Activated CD4-positive, alpha-beta T cell treated with anti-CD3 and anti-CD28 coated beads, Interleukin-2, Interleukin-4, amounts not matched to agents 100 ng/mL and 50 ng/mL, durations not matched to agents 16 hours and 8 hours (primary cell): ENCODE measurements at regions not wholly inside any gene's neighbourhood (a gene's known extent, or its start where the extent isn't known, plus 50 kb on each side); places are given as distances from the start of the nearest gene placed in this dataset.

Source experiments
- DNase-seq: peaks from one replicate; pipeline ENCODE4 v3.0.0-alpha.2; 2020; ENCODE audit warnings: low spot score

DNA sequence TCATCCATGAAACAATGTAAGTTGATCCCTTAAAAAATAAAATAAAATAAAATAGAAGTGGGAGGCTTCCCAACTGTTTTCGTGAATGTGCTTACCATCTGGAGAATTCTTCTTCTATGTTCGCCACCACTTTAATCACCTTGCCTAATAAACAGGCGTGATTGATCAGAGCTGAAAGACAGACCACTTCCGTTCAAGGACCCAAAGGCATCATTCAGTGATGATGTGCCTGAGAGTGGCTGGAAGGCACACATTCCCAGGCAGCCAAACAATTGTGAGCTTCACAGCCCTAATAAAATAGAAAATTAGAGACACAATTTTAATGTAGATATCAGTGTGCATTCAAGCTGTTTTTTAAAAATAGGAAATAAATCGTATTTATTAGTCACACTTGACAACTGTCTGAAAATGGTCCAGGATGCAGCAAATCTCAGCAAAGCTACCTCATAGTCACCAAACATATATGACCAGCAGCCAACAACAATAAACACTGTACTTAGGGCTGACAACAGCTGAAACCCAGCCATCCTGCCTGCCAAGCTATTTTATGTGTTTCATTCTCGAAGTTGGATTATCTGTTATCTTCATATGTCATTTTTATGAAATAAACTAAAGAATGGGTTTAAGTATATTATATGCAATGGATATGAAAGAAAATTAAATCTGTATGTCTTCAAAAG is 163.2 kb upstream of the FAM9B start:
- no peak for DNase-seq

DNA sequence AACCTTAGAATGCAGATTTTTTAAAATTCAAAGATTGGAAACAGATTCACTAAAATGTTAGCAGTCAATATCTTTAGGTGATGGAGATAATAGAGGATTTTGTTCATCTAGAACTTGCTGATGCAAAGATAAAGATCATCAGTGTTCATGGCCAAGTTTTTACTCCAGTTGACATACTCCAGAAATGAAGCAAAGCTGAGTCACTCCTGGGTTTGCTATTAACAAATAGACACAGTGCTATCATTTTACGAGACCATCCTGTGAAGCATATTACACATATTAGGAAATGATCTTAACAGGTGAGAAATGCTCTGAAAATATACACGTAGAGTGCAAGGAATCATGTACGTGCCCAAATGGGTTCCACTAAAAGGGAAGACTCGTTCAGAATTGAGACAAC is 170.6 kb upstream of the FAM9B start:
- no peak for DNase-seq

DNA sequence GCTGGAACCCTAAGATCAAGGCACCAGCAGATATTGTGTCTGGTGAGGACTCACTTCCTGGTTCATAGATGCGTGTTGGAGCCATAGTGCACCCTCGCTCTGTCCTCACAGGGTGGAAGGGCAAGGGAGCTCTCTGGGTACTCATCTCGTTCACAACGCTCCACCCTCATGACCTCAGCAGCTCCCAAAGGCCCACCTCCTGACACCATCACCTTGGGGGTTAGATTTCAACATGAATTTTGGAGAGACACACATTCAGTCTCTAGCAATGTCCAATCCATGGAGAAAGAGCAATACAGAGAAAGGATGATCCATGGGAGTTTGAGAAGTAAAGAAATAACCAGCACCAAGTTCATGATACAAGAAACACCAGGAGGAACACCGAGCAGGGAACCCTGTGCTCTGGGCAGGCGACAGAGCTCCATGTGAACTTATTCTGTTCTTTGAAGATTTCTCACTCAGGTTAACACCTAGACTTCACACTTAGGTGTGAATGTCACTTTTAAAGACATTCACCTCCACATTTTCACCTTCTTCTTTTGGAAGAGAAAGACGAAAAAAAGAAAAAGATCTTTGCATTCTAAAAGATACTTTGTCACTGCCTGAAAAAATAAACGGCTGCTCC is 171.8 kb upstream of the FAM9B start:
- no peak for DNase-seq

DNA sequence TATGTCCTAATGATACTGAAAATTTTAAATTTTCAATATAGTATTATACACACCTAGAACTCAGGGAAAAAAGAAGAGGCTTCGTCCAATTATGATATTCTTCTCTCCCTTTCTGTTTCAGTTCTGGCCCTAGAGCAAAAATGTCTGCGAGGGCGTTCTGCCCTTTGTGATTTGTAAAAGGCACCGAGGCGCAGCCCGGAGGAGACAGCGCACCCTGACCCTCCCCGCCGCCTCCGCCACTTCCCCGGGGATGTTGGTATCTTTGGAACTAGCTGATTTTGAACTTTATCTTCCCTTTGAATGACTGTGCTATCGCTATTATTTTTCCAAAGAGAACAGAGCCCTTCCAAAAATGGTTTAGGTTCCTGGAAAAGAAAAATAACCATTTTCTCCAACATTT is 173.2 kb upstream of the FAM9B start:
- DNase-seq = no peak

DNA sequence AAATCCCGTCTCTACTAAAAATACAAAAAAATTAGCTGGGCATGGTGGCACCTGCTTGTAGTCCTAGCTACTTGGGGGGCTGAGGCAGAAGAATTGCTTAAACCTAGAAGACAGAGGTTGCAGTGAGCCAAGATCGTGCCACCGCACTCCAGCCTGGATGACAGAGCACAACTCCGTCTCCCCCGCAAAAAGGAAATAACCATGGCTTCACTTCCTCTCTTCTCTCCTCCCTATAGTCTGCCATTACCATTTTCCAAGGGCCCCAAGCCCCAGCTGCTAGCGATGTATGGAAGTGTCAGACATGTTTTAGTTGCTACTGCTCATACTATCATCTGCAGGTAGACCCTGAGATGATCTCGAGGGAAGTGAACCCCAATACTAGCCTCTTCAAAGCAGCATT is 177.3 kb upstream of the FAM9B start:
- DNase-seq = no peak

DNA sequence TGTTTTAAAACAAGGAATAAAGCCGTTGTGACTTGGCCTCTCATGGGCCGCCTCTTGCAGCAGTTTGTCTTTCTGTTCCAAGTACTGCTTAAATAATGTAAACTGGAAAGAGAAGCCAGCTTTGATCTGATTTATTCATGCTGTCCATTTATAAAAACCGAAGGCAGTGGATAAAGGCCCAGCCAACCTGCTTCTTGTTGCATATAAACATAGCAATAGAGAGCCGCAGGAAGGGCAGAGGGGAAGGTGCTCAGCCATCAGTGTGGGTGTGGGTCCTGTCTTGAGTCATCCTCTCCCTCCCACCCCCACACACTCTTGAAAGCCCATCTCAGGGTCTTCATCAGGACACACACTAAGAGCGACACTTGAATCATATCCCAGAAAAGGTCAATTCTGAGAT is 187.9 kb upstream of the FAM9B start:
- DNase-seq = no peak

DNA sequence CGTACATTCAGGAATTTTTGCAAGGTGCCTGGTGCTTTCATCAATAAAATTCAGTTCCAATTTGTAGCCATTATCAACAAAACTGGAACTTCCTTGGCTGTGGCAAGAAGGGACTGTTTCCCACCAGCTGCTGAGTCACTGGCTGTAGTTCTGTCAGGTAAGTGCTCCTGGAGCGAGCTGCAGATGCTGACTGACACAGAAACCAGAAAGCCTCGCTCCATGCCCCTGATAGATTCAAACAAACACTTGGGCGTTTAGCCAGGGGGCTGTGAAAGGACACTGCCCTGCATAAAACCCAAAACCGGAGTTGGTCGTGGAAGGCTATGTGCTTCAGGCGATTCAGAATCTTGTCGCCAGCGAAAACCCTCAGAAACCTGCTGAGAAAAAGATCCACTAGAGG is 188.4 kb upstream of the FAM9B start:
- no peak for DNase-seq

DNA sequence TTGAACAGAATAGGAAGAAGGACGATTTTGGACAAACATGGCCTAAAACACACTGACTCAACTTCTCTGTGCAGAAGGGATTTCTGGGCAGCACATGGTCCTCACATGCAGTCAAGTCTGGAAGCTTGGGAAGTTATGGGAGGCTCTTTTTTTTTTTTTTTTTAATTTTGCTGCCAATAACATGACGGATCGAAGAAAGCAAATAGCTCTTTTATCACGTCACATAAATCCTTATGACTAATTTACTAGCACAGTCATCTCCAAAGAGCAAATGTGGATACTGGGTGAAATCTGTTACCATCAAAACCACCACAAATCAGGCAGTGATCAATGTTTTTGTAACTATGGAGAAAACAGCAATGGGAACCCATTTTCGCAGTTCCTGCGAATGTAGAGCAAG is 193.3 kb upstream of the FAM9B start:
- peak; percentile 7 for DNase-seq

DNA sequence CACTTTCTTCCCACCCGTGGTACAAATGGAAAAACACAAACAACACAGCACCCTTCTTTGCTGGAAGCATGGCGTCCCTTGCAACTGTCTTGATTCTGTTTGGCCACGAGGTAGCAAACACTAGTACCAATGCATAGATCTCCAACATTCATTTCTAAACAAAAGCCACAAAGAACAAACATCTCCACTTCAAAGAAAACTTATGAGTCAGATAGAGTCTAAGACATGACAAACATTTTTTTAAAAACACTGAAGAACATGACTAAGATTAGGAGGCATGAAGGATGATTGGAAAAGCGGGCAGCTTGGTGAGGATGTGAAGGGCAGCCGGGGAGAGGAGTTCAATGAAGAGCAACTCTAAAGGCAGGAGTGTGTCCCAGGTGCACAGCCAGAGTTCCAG is 197.6 kb upstream of the FAM9B start:
- peak; percentile 47 for DNase-seq

DNA sequence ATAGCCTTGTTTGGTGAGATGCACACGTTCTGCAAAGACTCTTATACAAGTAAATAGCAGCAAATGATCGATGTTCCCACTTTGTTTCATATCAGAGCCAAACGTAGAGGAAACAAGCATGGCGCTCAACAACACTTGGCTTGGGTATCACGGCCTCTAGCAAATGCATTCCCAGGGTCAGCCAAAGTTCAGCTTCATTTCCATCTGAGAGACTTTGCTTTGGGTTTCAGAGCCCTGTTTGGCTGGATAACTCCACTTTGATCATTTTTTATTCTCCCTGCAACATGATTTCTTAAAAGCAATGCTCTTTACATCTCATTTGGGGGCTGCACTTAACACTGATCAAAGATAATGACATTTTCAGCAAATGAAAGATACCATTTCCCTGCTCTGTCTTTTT is 199.2 kb upstream of the FAM9B start:
- no peak for DNase-seq

DNA sequence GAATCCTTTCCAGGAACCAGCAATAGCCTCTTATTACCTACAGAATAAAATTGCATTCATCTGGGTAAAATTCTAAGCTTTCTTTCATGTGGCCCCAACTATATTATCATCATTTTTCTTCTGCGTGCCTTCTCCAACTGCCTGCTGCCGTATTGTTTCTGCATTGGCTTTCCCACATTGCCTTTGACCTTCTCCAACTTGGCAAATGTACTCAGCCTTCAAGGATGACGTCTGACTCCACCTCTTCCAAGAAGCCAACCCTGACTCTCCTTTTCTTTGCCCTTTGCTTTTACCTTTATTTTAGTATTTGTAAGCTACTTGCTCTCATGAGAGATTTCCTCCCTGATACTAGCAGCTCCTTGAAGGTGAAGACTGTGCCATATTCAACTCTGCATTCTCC is 200.4 kb upstream of the FAM9B start:
- no peak for DNase-seq

DNA sequence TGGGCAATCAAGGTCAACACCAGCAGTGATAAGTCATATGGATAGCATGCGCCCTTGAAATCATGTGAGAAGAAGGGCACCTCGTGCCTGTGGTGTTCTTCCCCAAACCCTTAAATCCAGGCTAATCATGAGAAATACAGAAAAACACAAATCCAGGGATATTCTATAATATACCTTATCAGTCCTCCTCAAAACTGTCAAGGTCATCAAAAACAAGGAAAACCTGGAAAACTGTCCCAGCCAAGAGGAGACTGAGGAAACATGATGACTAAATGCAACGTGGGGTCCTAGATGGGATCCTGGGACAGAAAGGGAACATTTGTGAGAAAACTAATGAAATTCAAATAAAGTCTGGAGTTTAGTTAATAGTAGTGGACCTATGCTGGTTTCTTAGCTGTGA is 201.8 kb upstream of the FAM9B start:
- DNase-seq = no peak

DNA sequence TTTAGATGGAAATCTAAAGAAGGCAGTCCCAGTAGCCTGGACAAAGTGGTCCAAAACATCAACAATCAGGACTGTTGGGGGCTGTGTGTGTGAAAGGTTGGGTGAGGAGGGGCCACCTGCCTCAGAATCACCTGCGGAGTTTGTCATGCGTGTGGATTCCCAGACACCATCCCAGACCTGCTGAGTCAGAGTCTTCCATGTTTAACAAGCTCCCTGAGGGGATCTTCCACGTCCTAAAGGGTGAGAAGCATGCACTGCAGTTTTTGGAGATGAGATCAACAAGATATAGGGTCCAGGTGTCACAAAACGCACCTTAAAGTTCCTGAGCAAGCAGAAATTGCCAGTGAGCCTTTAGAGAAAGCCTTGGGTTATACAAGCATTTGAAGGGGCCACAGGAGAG is 207.0 kb upstream of the FAM9B start:
- no peak for DNase-seq

DNA sequence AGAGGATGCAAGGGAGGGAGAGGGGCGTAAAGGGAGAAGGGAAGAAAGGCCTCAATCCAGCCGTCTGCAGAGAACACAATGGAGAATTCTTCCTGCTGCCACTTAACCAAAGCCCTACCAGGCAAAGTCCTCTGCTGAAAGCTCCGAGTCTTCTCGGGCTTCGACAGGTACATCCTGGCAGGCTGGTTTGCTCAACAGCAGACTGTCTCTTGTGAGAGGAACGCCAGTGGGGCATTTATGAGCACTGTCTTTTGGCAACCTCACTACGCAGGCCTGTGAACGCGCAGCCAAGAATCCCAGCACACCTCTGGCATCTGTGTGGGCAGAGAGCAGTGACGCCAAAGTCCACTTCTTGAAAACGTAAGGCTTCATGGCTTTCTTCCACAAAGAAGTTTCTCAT is 207.5 kb upstream of the FAM9B start:
- no peak for DNase-seq

DNA sequence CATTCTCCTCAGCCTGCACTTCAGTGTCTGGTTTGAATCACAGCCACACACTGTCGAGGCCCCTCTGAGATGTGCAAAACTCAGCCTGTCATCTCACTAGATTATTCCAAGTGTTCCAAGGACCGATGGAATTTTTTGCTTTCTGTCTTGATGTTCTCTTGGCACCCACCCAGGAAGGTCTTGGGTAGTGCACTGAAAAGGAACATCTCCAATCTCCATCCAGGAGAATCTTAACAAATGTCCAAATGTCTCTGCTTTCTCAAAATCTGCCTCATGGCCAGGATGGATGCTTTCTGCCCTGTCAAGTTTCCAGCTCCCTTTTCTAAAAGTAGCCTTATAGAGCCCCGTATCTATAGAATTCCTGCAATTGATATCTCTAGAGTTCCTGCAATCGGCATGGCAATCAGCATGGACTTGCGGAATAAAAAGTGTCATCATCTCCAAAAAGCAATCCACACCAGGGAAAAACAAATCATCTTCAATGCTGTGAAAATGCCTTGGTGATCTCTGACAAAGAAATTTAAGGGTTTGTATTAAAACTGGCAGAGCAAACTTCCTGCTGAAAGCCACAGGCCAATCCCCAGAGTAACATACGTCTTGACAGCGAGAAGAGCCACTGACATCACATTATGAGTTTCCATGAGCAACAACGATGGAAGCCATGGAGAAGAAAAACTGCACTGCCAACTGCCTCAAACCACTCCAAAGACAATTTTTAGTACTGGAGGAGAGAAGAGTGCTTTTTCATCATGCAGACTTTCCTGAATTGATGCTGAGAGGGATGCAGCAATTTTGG is 215.3 kb upstream of the FAM9B start:
- DNase-seq = no peak

DNA sequence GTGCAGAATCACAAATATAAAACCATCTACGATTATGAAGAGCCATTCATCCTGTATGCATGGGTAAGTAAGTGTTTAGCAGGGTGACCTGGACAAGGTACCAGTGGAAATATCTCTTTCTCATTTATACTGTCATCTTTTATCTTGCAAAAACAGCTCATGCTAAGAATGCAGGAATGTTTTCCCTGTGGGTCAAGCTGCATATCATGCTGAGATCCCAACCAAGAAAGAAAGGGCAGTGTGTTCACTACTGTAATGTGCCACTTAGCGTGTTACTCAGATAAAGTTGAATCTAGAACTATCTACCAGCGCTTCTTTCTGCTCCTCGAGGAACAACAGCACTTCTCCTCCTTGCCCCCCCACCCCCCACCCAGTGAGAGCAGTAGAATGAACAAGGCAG is 212.7 kb upstream of the TBL1X start:
- no peak for DNase-seq

DNA sequence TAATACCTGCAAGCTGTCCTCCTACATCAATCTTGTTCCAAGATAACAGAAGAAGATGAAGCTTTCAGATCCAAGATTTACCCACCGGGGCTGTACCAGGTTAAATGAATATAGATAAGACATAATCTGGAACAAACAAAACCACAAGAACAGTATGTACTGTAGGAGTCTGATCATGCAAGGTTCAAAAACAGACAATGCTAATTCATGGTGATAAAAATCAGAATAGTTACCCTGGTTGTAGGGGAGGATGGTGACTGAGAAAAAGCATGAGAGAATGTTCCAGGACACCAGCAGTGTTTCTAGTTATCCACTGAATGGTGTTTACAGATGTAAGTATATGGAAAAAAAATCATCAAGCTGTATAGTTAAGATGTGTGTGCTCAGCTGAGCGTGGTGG is 211.6 kb upstream of the TBL1X start:
- no peak for DNase-seq

DNA sequence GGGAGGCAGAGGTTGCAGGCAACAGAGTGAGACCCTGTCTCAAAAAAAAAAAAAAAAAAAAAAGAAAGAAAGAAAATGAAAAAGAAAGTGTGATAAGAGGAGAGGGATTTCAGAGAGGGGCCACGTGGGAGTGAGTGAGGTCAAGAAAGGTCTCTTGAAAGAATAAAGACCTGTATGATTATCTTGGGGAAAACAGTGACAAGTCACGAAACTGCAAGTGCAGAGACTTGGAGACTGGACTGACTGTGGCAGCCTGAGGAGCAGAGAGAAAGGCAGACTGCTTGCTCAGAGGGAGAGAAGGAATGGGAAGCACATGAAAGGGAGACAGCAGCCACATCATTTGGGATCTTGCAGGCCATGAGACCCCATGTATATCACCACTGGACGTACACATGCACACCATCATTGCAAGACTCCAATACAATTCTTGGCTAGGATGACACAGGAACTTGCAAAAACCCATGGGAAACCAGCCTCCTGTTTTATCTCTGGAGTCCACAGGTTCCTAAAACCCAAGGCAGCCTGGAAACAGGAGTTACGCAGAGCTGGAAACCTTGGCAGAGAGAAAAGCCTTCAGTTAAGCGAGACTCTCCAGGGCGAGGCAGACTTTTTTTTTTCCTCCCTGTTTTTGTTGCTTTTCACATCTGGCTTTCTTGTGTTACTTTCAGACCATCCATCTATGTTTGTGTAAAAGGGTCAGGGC is 207.0 kb upstream of the TBL1X start:
- no peak for DNase-seq

DNA sequence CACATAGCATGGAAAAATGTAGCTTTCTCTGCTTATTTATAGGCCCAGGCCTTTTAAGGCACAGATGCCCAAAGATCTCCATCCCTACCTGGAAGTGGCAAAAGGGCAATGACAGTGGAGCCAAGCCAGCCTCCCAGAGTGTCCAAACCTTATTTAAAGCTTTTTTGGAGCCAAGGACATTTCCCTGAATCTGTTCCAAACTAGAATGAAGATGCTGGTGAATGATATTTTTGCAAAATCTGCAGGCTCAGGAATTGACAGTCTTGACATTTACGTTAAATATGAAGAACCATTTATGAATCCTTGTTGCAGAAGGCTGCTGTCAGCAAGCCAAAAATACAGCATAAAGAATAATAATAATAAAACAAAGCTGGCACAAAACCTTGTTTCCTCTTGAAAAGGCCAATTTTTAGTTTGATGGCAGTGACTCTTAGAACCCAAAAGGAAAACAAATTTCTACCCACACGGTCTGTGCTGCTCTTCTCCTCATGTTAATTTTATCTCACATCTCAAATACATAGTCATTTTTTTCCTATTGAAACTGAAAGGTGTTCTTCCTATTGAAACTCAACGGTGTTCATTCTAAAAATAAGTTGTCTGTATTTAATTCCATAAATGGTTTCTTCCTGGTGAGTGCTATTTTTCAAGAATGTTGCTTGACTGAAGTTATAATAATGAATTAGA is 206.3 kb upstream of the TBL1X start:
- no peak for DNase-seq

DNA sequence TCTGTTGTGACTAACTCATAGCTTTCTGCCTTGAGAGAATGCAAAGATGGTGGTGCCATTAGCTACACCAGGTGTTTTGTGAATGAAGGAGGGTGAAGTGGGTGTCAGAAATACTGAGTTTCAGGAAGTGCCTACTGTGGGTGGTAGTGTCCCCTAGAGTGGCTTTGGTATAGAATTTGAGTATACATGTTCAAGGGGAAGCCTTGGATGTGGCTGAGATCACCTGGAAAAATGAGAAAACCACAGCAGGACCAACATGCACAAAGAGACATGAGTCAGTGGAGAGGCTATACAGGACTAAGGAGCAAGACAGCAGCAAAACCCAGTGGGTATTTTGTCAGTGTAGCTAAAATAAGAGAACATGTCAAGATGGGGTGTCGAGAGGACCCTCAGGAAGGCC is 204.3 kb upstream of the TBL1X start:
- DNase-seq = no peak

DNA sequence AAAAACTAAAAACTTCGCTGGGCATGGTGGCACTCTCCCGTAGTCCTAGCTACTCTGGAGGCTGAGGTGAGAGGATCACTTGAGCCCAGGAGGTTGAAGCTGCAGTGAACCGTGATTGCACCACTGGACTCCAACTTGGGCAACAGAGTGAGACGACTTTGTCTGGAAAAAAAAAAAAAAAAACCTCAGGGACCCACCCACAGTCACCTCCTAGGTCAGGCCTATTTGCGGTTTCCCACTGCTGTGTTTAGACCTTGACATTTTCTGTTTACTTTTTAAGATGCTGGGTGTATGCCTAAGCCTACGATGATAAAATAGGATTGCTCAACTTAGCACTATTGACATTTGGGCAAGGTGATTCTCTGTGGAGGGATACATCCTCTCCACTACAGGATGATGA is 197.4 kb upstream of the TBL1X start:
- DNase-seq = no peak

DNA sequence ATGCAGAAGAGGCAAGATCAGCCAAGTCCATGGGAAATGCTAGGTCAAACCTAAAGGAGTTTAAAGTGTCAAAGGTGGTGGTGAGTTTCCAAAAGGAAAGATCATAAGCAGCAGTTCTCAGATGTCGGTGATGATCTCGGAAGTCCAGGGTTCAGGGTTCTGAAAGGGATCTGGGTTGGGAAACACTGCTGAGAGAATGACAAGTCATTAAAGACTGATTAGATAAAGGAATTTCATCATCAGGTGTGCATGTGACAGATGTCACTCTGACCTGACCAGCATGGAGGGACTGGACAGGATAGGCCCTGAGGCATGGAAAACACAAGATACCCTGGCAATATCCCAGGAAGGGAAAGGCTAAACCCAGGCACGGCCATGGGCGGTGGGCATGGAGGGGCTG is 195.7 kb upstream of the TBL1X start:
- DNase-seq = no peak
